Neural cell (in vitro differentiated cells): ENCODE measurements at regions not wholly inside any gene's neighbourhood (a gene's known extent, or its start where the extent isn't known, plus 50 kb on each side); places are given as distances from the start of the nearest gene placed in this dataset.

Experiments used
- H2AFZ ChIP-seq: fragments of 200-600, 300-800 bp; sonication (generic), shearing (Covaris generic); 2 replicates; pipeline ENCODE4 v1.6.0; 2014; ENCODE audit warnings: low read depth, mild to moderate bottlenecking, antibody characterized with exemption, low read length, moderate library complexity
- H3F3A ChIP-seq: fragments of 200-600 bp; shearing (Covaris generic); 2 replicates; pipeline ENCODE4 v1.6.1; 2016; ENCODE audit warnings: mild to moderate bottlenecking, moderate library complexity, mixed read lengths, antibody characterized with exemption, low read length; ENCODE audit not compliant: insufficient read depth, poor library complexity, severe bottlenecking
- H3K27ac ChIP-seq: fragments of 200-600, 300-800 bp; sonication (generic), shearing (Covaris generic); 2 replicates; pipeline ENCODE4 v1.5.1; 2014; ENCODE audit warnings: mild to moderate bottlenecking, low read length, moderate library complexity
- H3K27me3 ChIP-seq: fragments of 300-800, 200-600 bp; sonication (generic), shearing (Covaris generic); 2 replicates; pipeline ENCODE4 v1.6.0; 2014; ENCODE audit warnings: mild to moderate bottlenecking, low read depth, low read length, moderate library complexity; ENCODE audit not compliant: insufficient read depth
- H3K36me3 ChIP-seq: fragments of 300-800, 200-600 bp; sonication (generic), shearing (Covaris generic); 2 replicates; pipeline ENCODE4 v1.5.1; 2014; ENCODE audit warnings: mild to moderate bottlenecking, antibody characterized with exemption, low read length, moderate library complexity; ENCODE audit not compliant: insufficient read depth
- H3K4me2 ChIP-seq: fragments of 300-800, 200-600 bp; sonication (generic), shearing (Covaris generic); 2 replicates; pipeline ENCODE4 v1.6.0; 2014; ENCODE audit warnings: mild to moderate bottlenecking, low read length
- H3K4me3 ChIP-seq: fragments of 300-800, 200-600 bp; sonication (generic), shearing (Covaris generic); 2 replicates; pipeline ENCODE4 v1.5.1; 2014; ENCODE audit warnings: mild to moderate bottlenecking, low read length, moderate library complexity
- H3K79me2 ChIP-seq: fragments of 200-600 bp; shearing (Covaris generic); replicated peaks from 2 replicates; pipeline ENCODE4 v1.6.0; 2014; ENCODE audit warnings: mild to moderate bottlenecking, low read length, moderate library complexity; ENCODE audit not compliant: insufficient read depth
- H3K9ac ChIP-seq: fragments of 300-800, 200-600 bp; sonication (generic), shearing (Covaris generic); 2 replicates; pipeline ENCODE4 v1.6.1; 2016; ENCODE audit warnings: mild to moderate bottlenecking, low read length, mixed read lengths
- H3K9me2 ChIP-seq: fragments of 200-600 bp; shearing (Covaris generic); 2 replicates; pipeline ENCODE4 v1.6.1; 2016; ENCODE audit warnings: mild to moderate bottlenecking, low read length, mixed read lengths; ENCODE audit not compliant: insufficient read depth
- H3K9me3 ChIP-seq: fragments of 200-600, 300-800 bp; sonication (generic), shearing (Covaris generic); 2 replicates; pipeline ENCODE4 v1.6.1; 2016; ENCODE audit warnings: mild to moderate bottlenecking, mixed run types, low read length, moderate library complexity, mixed read lengths
- H4K20me1 ChIP-seq: fragments of 200-600 bp; shearing (Covaris generic); 2 replicates; pipeline ENCODE4 v1.6.1; 2016; ENCODE audit warnings: mild to moderate bottlenecking, mixed run types; ENCODE audit not compliant: insufficient read depth
- CTCF ChIP-seq: fragments of 450-650 bp; IDR thresholded peaks from 2 replicates; pipeline ENCODE4 v1.5.1; 2014; ENCODE audit warnings: antibody characterized with exemption, mild to moderate bottlenecking, moderate library complexity; ENCODE audit not compliant: poor library complexity, severe bottlenecking
- EP300 ChIP-seq: fragments of 450-650 bp; conservative IDR thresholded peaks from 2 replicates; pipeline ENCODE4 v1.6.1; 2014; ENCODE audit warnings: antibody characterized with exemption, mild to moderate bottlenecking, moderate library complexity; ENCODE audit not compliant: poor library complexity, severe bottlenecking
- EZH2 ChIP-seq: fragments of 200-600, 300-800 bp; shearing (Covaris generic), sonication (generic); IDR thresholded peaks from 2 replicates; pipeline ENCODE4 v1.6.1; 2014; ENCODE audit warnings: antibody characterized with exemption, low read length, borderline replicate concordance, mild to moderate bottlenecking; ENCODE audit not compliant: insufficient read depth, poor library complexity, severe bottlenecking
- MXI1 ChIP-seq: fragments of 450-650 bp; conservative IDR thresholded peaks from 2 replicates; pipeline ENCODE4 v1.6.1; 2014; ENCODE audit warnings: antibody characterized with exemption, mild to moderate bottlenecking; ENCODE audit not compliant: poor library complexity, severe bottlenecking
- POLR2AphosphoS5 ChIP-seq: IDR thresholded peaks from 2 replicates; pipeline ENCODE4 v1.6.1; 2012
- RAD21 ChIP-seq: fragments of 450-650 bp; conservative IDR thresholded peaks from 2 replicates; pipeline ENCODE4 v1.6.1; 2014; ENCODE audit warnings: antibody characterized with exemption, mild to moderate bottlenecking, moderate library complexity
- REST ChIP-seq: IDR thresholded peaks from 2 replicates; pipeline ENCODE4 v1.6.1; 2012; ENCODE audit warnings: borderline replicate concordance
- SMC3 ChIP-seq: fragments of 450-650 bp; conservative IDR thresholded peaks from 2 replicates; pipeline ENCODE4 v1.6.1; 2014; ENCODE audit warnings: antibody characterized with exemption, mild to moderate bottlenecking, moderate library complexity; ENCODE audit not compliant: poor library complexity
- TAF1 ChIP-seq: IDR thresholded peaks from 2 replicates; pipeline ENCODE4 v1.6.1; 2012; ENCODE audit warnings: low read depth

- H3K79me2 ChIP-seq = no peaks in the 10 kb centered on the region
- no peak overlapping the region for H3K4me2 ChIP-seq
- TF ChIP-seq CTCF (no peak), MXI1 (no peak), EP300 (no peak), EZH2 (no peak), REST (no peak), RAD21 (no peak), TAF1 (no peak), POLR2AphosphoS5 (no peak), SMC3 (no peak)
- H3K9me2 ChIP-seq = no peaks in the 10 kb centered on the region
- H4K20me1 ChIP-seq = no peaks in the 10 kb centered on the region
- no peak overlapping the region for H3K27ac ChIP-seq
- no peaks in the 10 kb centered on the region for H3F3A ChIP-seq
- no peaks in the 10 kb centered on the region for H3K36me3 ChIP-seq
- no peaks in the 10 kb centered on the region for H3K27me3 ChIP-seq
- no peak overlapping the region for H3K9ac ChIP-seq
- no peaks in the 10 kb centered on the region for H3K9me3 ChIP-seq
- no peak overlapping the region for H2AFZ ChIP-seq
- no peak overlapping the region for H3K4me3 ChIP-seq
Measured at GRCh38 chr11:110896358-110896757, 184.1 kb upstream of the ARHGAP20 start.

- Histone ChIP-seq H2AFZ (no peak overlapping the region), H3K27me3 (no peaks in the 10 kb centered on the region), H3K27ac (no peak overlapping the region), H3K9me2 (no peaks in the 10 kb centered on the region), H3K9ac (no peak overlapping the region), H3K4me3 (no peak overlapping the region), H4K20me1 (no peaks in the 10 kb centered on the region), H3F3A (no peaks in the 10 kb centered on the region), H3K9me3 (no peaks in the 10 kb centered on the region), H3K36me3 (no peaks in the 10 kb centered on the region), H3K4me2 (no peak overlapping the region), H3K79me2 (no peaks in the 10 kb centered on the region)
- no peak for TF ChIP-seq POLR2AphosphoS5
- no peak for TF ChIP-seq CTCF
Measured at GRCh38 chr11:110894224-110894623, 182.0 kb upstream of the ARHGAP20 start.
